ENCODE measurements at regions not wholly inside any gene's neighbourhood (a gene's known extent, or its start where the extent isn't known, plus 50 kb on each side); places are given as distances from the start of the nearest gene placed in this dataset.

DNA sequence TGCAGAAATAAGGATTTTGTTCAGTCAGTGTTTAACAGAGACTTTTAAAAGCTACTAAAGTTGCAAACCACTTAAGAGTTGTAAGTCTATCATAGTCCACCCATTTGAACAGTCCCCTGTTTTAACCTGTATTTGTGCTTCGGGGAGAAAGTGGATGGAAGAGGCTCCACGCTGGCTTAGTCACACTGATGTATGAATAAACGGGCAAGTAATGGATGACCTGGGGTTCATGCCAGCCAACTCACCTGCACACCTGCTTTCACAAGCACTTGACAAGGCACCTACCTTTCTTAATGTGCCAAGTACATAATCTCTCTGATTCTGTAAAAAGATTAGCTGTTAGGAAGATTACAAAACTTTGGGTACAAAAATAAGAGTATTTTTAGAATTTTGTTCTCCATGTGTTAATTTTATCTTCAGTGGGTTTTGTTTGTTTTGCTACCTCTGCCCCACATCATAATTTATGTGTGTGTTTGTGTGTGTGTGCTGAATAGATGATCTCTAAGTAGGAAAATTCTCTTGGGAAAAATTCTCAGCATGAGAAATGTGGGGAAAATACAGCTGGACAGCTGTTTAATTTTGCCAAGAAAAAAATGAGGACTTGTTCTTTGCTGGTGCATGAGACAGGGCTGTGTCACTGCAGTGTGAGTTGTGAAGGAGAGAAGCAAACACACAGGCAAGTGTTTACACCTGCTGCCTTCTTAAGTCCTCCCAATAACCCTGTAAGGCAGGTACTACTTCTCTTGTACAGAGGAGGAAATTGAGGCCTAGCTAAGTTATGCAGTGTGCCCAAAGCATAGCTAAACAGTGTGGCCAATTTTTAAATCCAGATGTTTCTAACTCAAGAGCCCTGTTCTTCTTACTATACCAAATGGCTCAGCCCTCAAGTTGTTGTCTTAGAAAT, 181.2 kb upstream of the IL12A start:
- no peak for ATAC-seq
- H3K9me3 Mint-ChIP-seq: no peaks in the 10 kb centered on the region
- peaks cover 4% of the 10 kb centered on the region for H3K27me3 Mint-ChIP-seq
- no peak for DNase-seq
- no peaks in the 10 kb centered on the region for H3K4me1 Mint-ChIP-seq
- no peak overlapping the region for H3K27ac Mint-ChIP-seq
- H3K4me3 Mint-ChIP-seq: no peak overlapping the region
- no peaks in the 10 kb centered on the region for H3K36me3 Mint-ChIP-seq (ENCODE audit: low read depth)

DNA sequence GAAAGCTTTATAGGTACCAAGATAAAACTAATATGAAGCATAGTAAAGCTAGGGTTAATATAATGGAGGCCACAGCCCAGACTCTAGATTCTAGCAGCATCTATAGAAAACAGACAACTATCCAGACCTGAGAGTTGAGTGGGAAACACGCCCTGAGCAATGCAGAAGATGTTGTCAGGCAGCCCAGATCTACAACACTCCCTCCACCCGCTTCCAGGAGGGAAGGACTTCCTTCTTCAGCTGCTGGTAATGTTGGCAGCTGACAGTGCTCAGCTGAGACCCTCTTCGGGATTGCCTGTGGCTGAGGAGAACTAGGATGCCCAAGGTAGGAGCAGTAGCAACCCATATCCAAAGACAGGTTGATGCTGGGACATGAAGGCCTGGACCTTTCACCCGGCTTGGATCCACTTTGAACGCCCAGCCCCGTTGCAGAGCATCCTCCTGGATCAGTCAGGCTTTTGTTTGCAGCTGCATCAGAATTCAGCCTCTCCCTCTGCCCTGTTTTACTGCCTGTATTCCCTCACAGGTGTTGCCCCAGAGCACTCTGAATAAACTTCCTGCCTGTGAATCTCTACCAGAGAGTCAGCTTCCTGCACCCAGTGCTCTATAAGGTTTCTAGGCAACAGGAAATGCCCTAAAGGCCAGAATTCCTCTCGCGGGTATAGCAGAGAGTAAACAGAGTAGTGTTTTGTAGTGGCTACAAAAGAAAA, 174.7 kb upstream of the IL12A start:
- Mint-ChIP-seq H3K4me3 (no peak overlapping the region), H3K27ac (no peak overlapping the region), H3K27me3 (peaks cover 4% of the 10 kb centered on the region), H3K9me3 (no peaks in the 10 kb centered on the region), H3K36me3 (ENCODE audit: low read depth) (no peaks in the 10 kb centered on the region), H3K4me1 (no peaks in the 10 kb centered on the region)
- DNase-seq (no peak), ATAC-seq (no peak)

- Mint-ChIP-seq H3K36me3 (ENCODE audit: low read depth) (no peaks in the 10 kb centered on the region), H3K9me3 (no peaks in the 10 kb centered on the region), H3K27ac (no peak overlapping the region), H3K27me3 (peaks cover 3% of the 10 kb centered on the region), H3K4me1 (no peaks in the 10 kb centered on the region), H3K4me3 (no peak overlapping the region)
- no peak for ATAC-seq
- no peak for DNase-seq
Observed at GRCh38 chr3:159816512-159816911, 172.1 kb upstream of the IL12A start.

- Mint-ChIP-seq H3K4me3 (no peak overlapping the region), H3K36me3 (ENCODE audit: low read depth) (no peaks in the 10 kb centered on the region), H3K9me3 (no peaks in the 10 kb centered on the region), H3K27me3 (peaks cover 3% of the 10 kb centered on the region), H3K27ac (no peak overlapping the region), H3K4me1 (no peaks in the 10 kb centered on the region)
- no peak for DNase-seq
- ATAC-seq: no peak
Observed at GRCh38 chr3:159817126-159817525, 171.5 kb upstream of the IL12A start.

GRCh38 chr3:159817571-159817970, 171.1 kb upstream of the IL12A start:
- no peak overlapping the region for H3K4me3 Mint-ChIP-seq

GRCh38 chr3:159818399-159818798, 170.2 kb upstream of the IL12A start:
- Mint-ChIP-seq H3K36me3 (ENCODE audit: low read depth) (no peaks in the 10 kb centered on the region), H3K9me3 (no peaks in the 10 kb centered on the region), H3K27me3 (peaks cover 5% of the 10 kb centered on the region), H3K27ac (no peak overlapping the region), H3K4me3 (no peak overlapping the region), H3K4me1 (no peaks in the 10 kb centered on the region)
- no peak for DNase-seq
- no peak for ATAC-seq

More at GRCh38 chr3:159817571-159817970, 171.1 kb upstream of the IL12A start:
- DNase-seq: no peak
- ATAC-seq: no peak
- H3K27ac Mint-ChIP-seq: no peak overlapping the region
- no peaks in the 10 kb centered on the region for H3K9me3 Mint-ChIP-seq
- H3K4me1 Mint-ChIP-seq: no peaks in the 10 kb centered on the region
- peaks cover 5% of the 10 kb centered on the region for H3K27me3 Mint-ChIP-seq
- H3K36me3 Mint-ChIP-seq (ENCODE audit: low read depth): no peaks in the 10 kb centered on the region

DNA sequence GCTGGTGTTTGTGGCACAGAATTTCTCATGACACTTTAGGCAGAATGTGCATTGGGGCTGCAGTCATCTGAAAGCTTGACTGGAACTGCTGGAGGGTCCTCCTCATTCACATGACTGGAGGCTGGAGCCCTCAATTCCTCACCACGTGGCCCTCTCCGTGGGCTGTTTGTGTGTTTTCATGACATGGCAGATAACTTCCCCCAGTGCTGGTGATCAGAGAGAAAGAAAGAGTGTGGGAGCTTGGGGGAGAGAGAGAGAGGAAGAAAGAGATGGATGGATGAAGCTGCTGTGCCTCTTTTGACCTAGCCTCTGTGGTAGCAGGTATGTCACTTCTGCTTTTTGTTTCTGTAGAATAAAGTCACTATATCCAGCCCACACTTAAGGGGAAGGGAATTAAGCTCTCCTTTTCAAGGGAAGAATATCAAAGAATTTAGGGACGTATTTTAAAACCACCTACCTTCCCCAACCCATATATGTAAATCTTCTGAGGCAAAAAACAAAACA, 169.6 kb upstream of the IL12A start:
- H3K27me3 Mint-ChIP-seq: peaks cover 5% of the 10 kb centered on the region
- H3K4me3 Mint-ChIP-seq: no peak overlapping the region
- no peaks in the 10 kb centered on the region for H3K36me3 Mint-ChIP-seq (ENCODE audit: low read depth)
- H3K9me3 Mint-ChIP-seq: no peaks in the 10 kb centered on the region
- no peak overlapping the region for H3K27ac Mint-ChIP-seq
- DNase-seq (no peak), ATAC-seq (no peak)
- H3K4me1 Mint-ChIP-seq: no peaks in the 10 kb centered on the region

GRCh38 chr3:159819676-159820075, 169.0 kb upstream of the IL12A start:
- H3K27ac Mint-ChIP-seq: no peak overlapping the region

GRCh38 chr3:159821110-159821509, 167.5 kb upstream of the IL12A start:
- Mint-ChIP-seq H3K27me3 (peaks cover 5% of the 10 kb centered on the region), H3K36me3 (ENCODE audit: low read depth) (no peaks in the 10 kb centered on the region), H3K9me3 (no peaks in the 10 kb centered on the region), H3K4me1 (no peaks in the 10 kb centered on the region), H3K27ac (no peak overlapping the region), H3K4me3 (no peak overlapping the region)
- ATAC-seq (no peak), DNase-seq (no peak)

More at GRCh38 chr3:159819676-159820075, 169.0 kb upstream of the IL12A start:
- Mint-ChIP-seq H3K36me3 (ENCODE audit: low read depth) (no peaks in the 10 kb centered on the region), H3K9me3 (no peaks in the 10 kb centered on the region), H3K4me3 (no peak overlapping the region), H3K4me1 (no peaks in the 10 kb centered on the region), H3K27me3 (peaks cover 5% of the 10 kb centered on the region)
- DNase-seq (no peak), ATAC-seq (no peak)

- H3K4me1 Mint-ChIP-seq: no peaks in the 10 kb centered on the region
- ATAC-seq (no peak), DNase-seq (no peak)
- no peak overlapping the region for H3K27ac Mint-ChIP-seq
- H3K27me3 Mint-ChIP-seq: peaks cover 5% of the 10 kb centered on the region
- no peak overlapping the region for H3K4me3 Mint-ChIP-seq
- no peaks in the 10 kb centered on the region for H3K36me3 Mint-ChIP-seq (ENCODE audit: low read depth)
- H3K9me3 Mint-ChIP-seq: no peaks in the 10 kb centered on the region
Observed at GRCh38 chr3:159821736-159822135, 166.9 kb upstream of the IL12A start.

DNA sequence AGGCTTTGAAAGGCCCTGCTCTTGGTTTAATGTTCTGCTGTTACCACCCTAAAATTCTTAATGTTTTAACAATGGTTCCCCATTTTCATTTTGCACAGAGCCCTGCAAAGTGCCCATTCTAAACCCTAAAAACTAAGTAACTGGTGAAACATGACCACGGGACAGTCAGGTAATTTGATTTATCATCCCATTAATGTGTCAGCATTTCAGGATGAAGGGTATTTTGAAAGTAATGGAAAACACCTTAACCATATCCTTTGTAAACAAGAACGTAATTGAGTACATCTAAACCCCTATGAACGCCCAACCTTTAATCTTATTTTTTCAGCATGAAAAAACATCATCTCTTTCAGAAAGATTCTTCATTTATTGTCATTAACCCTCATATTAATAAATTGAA, 164.9 kb upstream of the IL12A start:
- no peaks in the 10 kb centered on the region for H3K36me3 Mint-ChIP-seq (ENCODE audit: low read depth)

DNA sequence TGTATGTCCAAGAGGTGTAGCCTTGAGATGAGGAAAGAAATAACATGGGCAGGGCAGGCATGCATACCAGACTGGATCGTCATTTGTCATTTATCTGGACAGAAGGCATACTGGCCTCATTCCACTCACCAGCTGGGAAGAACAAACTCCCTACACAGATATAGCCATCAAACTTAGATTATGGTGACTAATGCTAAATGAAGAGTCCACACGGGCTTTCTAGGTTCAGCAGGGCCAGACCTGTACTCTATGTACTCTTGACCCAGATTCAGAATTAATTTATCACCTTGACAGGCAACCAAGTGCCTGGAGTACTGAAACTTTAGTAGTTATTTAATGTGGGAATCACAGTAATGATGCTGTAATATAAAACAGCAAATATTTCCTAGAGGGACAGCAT, 164.3 kb upstream of the IL12A start:
- Mint-ChIP-seq H3K27me3 (peaks cover 2% of the 10 kb centered on the region), H3K36me3 (ENCODE audit: low read depth) (no peaks in the 10 kb centered on the region), H3K4me3 (no peak overlapping the region), H3K4me1 (no peaks in the 10 kb centered on the region), H3K9me3 (no peaks in the 10 kb centered on the region), H3K27ac (no peak overlapping the region)
- no peak for DNase-seq
- ATAC-seq: no peak

More for the DNA sequence above, 164.9 kb upstream of the IL12A start:
- H3K27me3 Mint-ChIP-seq: peaks cover 5% of the 10 kb centered on the region
- ATAC-seq (no peak), DNase-seq (no peak)
- H3K9me3 Mint-ChIP-seq: no peaks in the 10 kb centered on the region
- no peaks in the 10 kb centered on the region for H3K4me1 Mint-ChIP-seq
- H3K4me3 Mint-ChIP-seq: no peak overlapping the region
- no peak overlapping the region for H3K27ac Mint-ChIP-seq

DNA sequence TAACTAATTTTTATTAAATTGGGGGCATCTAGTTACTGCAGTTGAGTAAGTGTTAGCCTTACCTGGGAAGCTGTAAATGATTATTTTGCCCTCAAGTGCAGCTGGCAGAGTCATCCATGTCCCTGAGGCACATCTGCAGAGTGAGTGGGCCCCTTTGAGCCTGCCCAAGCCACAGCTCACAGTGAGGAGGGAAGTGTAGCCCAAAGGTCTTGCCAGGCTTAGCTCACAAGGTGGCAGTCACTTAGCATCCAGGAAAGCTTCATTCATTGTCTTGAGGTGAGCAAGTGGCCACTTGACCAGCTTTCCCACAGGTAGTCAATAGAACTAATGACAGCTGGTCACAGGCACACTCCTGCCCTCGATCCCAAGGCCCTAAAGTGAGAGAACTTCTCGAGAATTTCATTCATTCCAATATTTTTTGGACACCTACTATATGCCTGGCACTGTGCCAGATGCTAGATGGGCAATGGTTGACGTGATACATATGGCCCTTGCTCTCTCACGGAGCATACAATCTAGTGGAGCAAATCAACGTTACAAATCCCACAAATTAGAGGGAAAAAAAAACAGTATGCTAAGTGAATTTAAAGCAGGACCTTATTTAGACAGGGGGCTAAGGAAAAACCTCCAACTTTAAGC, 163.3 kb upstream of the IL12A start:
- Mint-ChIP-seq H3K9me3 (no peaks in the 10 kb centered on the region), H3K36me3 (ENCODE audit: low read depth) (no peaks in the 10 kb centered on the region), H3K27ac (no peak overlapping the region), H3K4me1 (no peaks in the 10 kb centered on the region), H3K4me3 (no peak overlapping the region), H3K27me3 (peaks cover 2% of the 10 kb centered on the region)
- ATAC-seq (no peak), DNase-seq (no peak)

GRCh38 chr3:159828542-159828943, 160.1 kb upstream of the IL12A start:
- H3K9me3 Mint-ChIP-seq: no peaks in the 10 kb centered on the region
- no peaks in the 10 kb centered on the region for H3K4me1 Mint-ChIP-seq
- H3K27me3 Mint-ChIP-seq: no peaks in the 10 kb centered on the region
- no peak for ATAC-seq
- no peak overlapping the region for H3K27ac Mint-ChIP-seq
- no peak for DNase-seq
- H3K4me3 Mint-ChIP-seq: no peak overlapping the region
- no peaks in the 10 kb centered on the region for H3K36me3 Mint-ChIP-seq (ENCODE audit: low read depth)

Data from activated naive CD8-positive, alpha-beta T cell treated with anti-CD3 and anti-CD28 coated beads, Interleukin-2, amount 50 U/mL, for 24 hours (primary cell).